Testis (tissue), 2 donors: ENCODE measurements at regions not wholly inside any gene's neighbourhood (a gene's known extent, or its start where the extent isn't known, plus 50 kb on each side); places are given as distances from the start of the nearest gene placed in this dataset.

Source experiments
- CTCF ChIP-seq, 3 experiments: fragments of 450-650 bp in 2 of 3; fragments of 200-600 bp in 1 of 3; sonication (generic) in 1 of 3; IDR thresholded peaks; one replicate each; pipeline ENCODE4 v1.5.1; 2016 to 2019; ENCODE audit warnings: antibody characterized with exemption in 3 of 3, mild to moderate bottlenecking in 2 of 3, moderate library complexity in 1 of 3
- POLR2A ChIP-seq: fragments of 450-650 bp; IDR thresholded peaks from one replicate; pipeline ENCODE4 v1.6.1; 2017; ENCODE audit warnings: antibody characterized with exemption, mild to moderate bottlenecking, moderate library complexity

DNA sequence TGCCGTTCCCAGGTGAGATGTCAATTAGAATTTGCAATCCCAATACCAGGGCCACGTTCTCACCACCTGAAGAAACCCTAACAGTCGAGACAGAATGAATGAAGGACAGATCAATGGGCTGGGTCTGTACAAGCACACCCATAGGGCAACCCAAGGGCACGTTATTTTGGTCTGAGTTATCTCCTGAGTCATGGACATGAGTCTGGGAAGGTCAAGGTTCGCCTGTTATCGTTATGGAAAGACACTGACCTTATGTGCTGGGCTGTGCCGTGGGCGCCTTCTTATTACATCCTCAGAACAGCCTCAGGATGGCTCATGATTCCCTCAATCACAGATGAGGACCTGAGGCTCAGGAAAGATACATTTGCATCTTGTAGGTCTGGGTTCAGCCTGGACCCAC, 175.0 kb upstream of the SULF2 start:
- TF ChIP-seq POLR2A (no peak), CTCF (IDR thresholded peaks at IDR 0.05) (no peak)
